ENCODE measurements at regions not wholly inside any gene's neighbourhood (a gene's known extent, or its start where the extent isn't known, plus 50 kb on each side); places are given as distances from the start of the nearest gene placed in this dataset.

DNA sequence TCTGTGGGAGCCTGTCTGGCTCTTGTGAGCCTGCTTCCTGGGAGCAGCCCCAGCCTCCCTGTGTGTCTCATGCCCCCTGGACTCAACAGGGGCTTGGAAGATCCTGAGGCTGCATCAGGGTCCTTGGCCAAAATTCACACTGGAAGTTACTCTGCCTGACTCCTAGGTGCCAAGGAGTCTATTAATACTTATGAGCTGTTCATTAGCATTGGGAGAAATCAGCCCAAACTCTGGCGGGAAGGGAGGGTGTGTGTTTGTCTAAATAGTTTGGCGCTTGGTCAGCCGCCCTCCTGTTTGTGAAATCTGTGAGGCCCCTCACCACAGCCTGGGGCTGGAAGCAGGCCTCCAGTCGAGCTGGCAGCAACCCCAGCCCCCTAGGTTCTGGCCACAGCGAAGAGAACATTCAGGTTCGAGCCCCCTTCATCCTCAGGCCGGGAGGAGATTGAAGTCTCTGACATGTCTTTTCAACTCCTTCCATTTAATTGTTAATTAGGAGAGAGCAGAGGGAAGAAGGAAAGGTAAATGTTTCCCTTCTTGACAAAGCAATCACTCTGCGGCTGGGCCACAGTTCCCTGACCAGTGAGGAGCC is 82.1 kb upstream of the F3 start:
- TF ChIP-seq CTCF (IDR thresholded peaks at IDR 0.05) (no peak), POLR2AphosphoS5 (IDR thresholded peaks at IDR 0.05; ENCODE audit: low read depth, low read length) (no peak), SIN3A (IDR thresholded peaks at IDR 0.05; ENCODE audit: borderline replicate concordance, insufficient read depth, low read depth, low read length) (no peak), REST (IDR thresholded peaks at IDR 0.05; ENCODE audit: insufficient read depth in 1 of 2, low read depth in 2 of 2, low read length in 1 of 2) (no peak), TCF7L2 (IDR thresholded peaks at IDR 0.05; ENCODE audit: low read depth, low read length) (no peak)
